Activated CD4-positive, alpha-beta T cell treated with anti-CD3 and anti-CD28 coated beads, Interleukin-2, amount 10 ng/mL, durations not matched to agents 24 days and 14 days (primary cell): ENCODE measurements at regions not wholly inside any gene's neighbourhood (a gene's known extent, or its start where the extent isn't known, plus 50 kb on each side); places are given as distances from the start of the nearest gene placed in this dataset.

Source experiments
- DNase-seq: peaks from one replicate; pipeline ENCODE4 v3.0.0; 2022
- H3K27ac Mint-ChIP-seq: one replicate; pipeline ENCODE4 v1.8.0; 2022; ENCODE audit warnings: mild to moderate bottlenecking, mixed read lengths
- H3K27me3 Mint-ChIP-seq: one replicate; pipeline ENCODE4 v1.8.0; 2022; ENCODE audit warnings: mixed read lengths
- H3K36me3 Mint-ChIP-seq: one replicate; pipeline ENCODE4 v1.8.0; 2022; ENCODE audit warnings: low read depth, mild to moderate bottlenecking, mixed read lengths
- H3K4me1 Mint-ChIP-seq: one replicate; pipeline ENCODE4 v1.8.0; 2021; ENCODE audit warnings: mixed read lengths
- H3K4me3 Mint-ChIP-seq: one replicate; pipeline ENCODE4 v1.8.0; 2022; ENCODE audit warnings: mild to moderate bottlenecking, moderate library complexity, mixed read lengths
- H3K9me3 Mint-ChIP-seq: one replicate; pipeline ENCODE4 v1.8.0; 2021; ENCODE audit warnings: mixed read lengths
- intact Hi-C: fragments of 100-400 bp; cut with micrococcal nuclease; formaldehyde crosslinking; loops from one replicate; pipeline ENCODE4 v1.15.1; 2023

- Mint-ChIP-seq H3K27ac (no peak overlapping the region), H3K36me3 (no peaks in the 10 kb centered on the region), H3K4me1 (no peaks in the 10 kb centered on the region), H3K9me3 (no peaks in the 10 kb centered on the region), H3K4me3 (no peak overlapping the region), H3K27me3 (peaks cover 17% of the 10 kb centered on the region)
- DNase-seq = no peak
- intact Hi-C loops = no loop called here
Measured at GRCh38 chr2:94939349-94939748, 68.1 kb downstream of the TEKT4 start.

GRCh38 chr2:94947097-94948016 is 76.1 kb downstream of the TEKT4 start:
- Mint-ChIP-seq H3K4me1 (no peaks in the 10 kb centered on the region), H3K4me3 (no peak overlapping the region), H3K9me3 (no peaks in the 10 kb centered on the region), H3K27ac (no peak overlapping the region), H3K36me3 (no peaks in the 10 kb centered on the region), H3K27me3 (peaks cover 13% of the 10 kb centered on the region)
- intact Hi-C loops = no loop called here
- no peak for DNase-seq

GRCh38 chr2:94955702-94956101 is 69.8 kb upstream of the MAL start:
- Mint-ChIP-seq H3K27me3 (peaks cover 38% of the 10 kb centered on the region), H3K36me3 (no peaks in the 10 kb centered on the region), H3K9me3 (no peaks in the 10 kb centered on the region), H3K4me1 (no peaks in the 10 kb centered on the region), H3K27ac (no peak overlapping the region), H3K4me3 (no peak overlapping the region)
- intact Hi-C loops = no loop called here
- DNase-seq = no peak

GRCh38 chr2:94956797-94957391 is 68.6 kb upstream of the MAL start:
- Mint-ChIP-seq H3K4me1 (no peaks in the 10 kb centered on the region), H3K9me3 (no peaks in the 10 kb centered on the region), H3K27me3 (peaks cover 45% of the 10 kb centered on the region), H3K4me3 (no peak overlapping the region), H3K36me3 (no peaks in the 10 kb centered on the region), H3K27ac (no peak overlapping the region)
- DNase-seq = peak; percentile 80
- intact Hi-C loops = no loop called here

DNA sequence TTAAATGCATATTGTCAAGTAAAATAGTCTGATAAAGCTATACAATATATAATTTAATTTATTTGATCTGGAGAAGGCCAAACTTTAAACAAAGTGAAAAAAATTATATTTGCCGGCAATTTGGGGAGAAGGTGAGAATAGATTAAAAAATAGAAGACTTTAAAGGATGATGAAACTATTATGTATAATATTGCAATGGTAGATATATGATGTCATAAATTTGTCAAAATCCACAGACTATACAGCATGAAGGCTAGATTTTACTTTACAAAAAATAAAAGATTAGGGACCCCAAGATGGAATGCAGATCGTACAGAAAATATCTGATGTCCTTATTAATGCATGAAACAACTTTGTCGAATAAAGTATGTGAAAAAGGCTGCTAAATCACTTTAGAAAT is 67.3 kb upstream of the MAL start:
- no peak for DNase-seq
- Mint-ChIP-seq H3K9me3 (no peaks in the 10 kb centered on the region), H3K27me3 (peaks cover 35% of the 10 kb centered on the region), H3K4me3 (no peak overlapping the region), H3K27ac (no peak overlapping the region), H3K36me3 (no peaks in the 10 kb centered on the region), H3K4me1 (no peaks in the 10 kb centered on the region)
- intact Hi-C loops = no loop called here

DNA sequence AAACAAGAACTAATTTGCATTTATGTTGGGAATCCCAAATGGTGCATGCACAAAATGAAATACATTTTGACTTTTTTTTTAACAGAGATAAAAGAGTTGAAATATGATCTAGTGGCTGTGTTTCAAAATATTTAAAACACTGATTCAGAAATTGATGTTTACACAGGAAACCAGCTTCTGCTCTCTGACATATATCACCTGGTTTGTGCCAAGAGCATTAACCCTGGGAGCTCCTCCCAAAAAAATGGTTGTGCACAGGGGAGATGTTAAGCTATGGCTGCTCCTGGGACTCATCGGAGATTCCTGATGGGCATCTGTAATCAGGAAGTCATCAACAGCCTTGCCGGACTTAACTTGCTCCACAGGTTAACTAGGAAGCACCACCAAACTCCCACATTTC is 65.2 kb upstream of the MAL start:
- no peak for DNase-seq
- Mint-ChIP-seq H3K27ac (no peak overlapping the region), H3K4me3 (no peak overlapping the region), H3K36me3 (no peaks in the 10 kb centered on the region), H3K4me1 (no peaks in the 10 kb centered on the region), H3K9me3 (no peaks in the 10 kb centered on the region), H3K27me3 (peaks cover 40% of the 10 kb centered on the region)
- intact Hi-C loops = no loop called here

- Mint-ChIP-seq H3K4me3 (no peak overlapping the region), H3K9me3 (no peaks in the 10 kb centered on the region), H3K36me3 (no peaks in the 10 kb centered on the region), H3K27ac (no peak overlapping the region), H3K4me1 (no peaks in the 10 kb centered on the region), H3K27me3 (peaks cover 40% of the 10 kb centered on the region)
- intact Hi-C loops = no loop called here
- no peak for DNase-seq
Measured at GRCh38 chr2:94960751-94961150, 64.8 kb upstream of the MAL start.

DNA sequence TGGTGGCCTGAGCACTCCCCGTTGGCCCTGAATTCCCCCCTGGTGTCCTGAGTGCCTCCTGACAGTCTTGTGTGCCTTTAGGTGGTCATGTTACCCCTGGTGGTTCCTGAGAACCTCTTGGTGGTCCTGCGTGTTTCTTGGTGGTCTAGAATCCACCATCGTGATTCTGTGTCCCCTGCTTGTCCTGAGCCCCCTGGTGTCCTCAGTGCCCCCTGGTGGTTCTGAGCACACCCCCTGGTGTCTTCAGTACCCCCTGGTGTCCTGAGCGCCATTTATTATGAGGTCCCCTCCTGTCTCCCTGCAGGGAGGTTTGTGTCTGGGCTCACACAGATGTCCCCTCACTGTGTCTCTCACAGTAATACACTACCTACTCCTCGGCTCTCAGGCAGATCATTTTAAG is 61.3 kb upstream of the MAL start:
- no peak for DNase-seq
- intact Hi-C loops = no loop called here
- Mint-ChIP-seq H3K27ac (no peak overlapping the region), H3K4me1 (no peaks in the 10 kb centered on the region), H3K9me3 (no peaks in the 10 kb centered on the region), H3K27me3 (peaks cover 39% of the 10 kb centered on the region), H3K36me3 (no peaks in the 10 kb centered on the region), H3K4me3 (no peak overlapping the region)

GRCh38 chr2:94966689-94967088 is 58.8 kb upstream of the MAL start:
- Mint-ChIP-seq H3K9me3 (no peaks in the 10 kb centered on the region), H3K36me3 (no peaks in the 10 kb centered on the region), H3K27me3 (peaks cover 34% of the 10 kb centered on the region), H3K27ac (no peak overlapping the region), H3K4me1 (no peaks in the 10 kb centered on the region), H3K4me3 (no peak overlapping the region)
- DNase-seq = no peak
- intact Hi-C loops = no loop called here

GRCh38 chr2:94970353-94970752 is 55.2 kb upstream of the MAL start:
- no peak overlapping the region for H3K4me3 Mint-ChIP-seq
- H3K27me3 Mint-ChIP-seq = peaks cover 29% of the 10 kb centered on the region
- H3K36me3 Mint-ChIP-seq = no peaks in the 10 kb centered on the region
- H3K9me3 Mint-ChIP-seq = no peaks in the 10 kb centered on the region
- H3K4me1 Mint-ChIP-seq = no peaks in the 10 kb centered on the region
- intact Hi-C loops = no loop called here
- no peak overlapping the region for H3K27ac Mint-ChIP-seq
- DNase-seq = no peak
